EH (cell line): ENCODE measurements at regions not wholly inside any gene's neighbourhood (a gene's known extent, or its start where the extent isn't known, plus 50 kb on each side); places are given as distances from the start of the nearest gene placed in this dataset.
"Not testable (repeated sequence)": the region's sequence is repeated elsewhere in the genome, so short reads cannot be mapped to it uniquely, and the experiment has no call there.

Source experiments
- DNase-seq: peaks from one replicate; pipeline ENCODE4 v3.0.0-alpha.2; 2015; ENCODE audit warnings: low read depth

- DNase-seq, result no peak
Observed at GRCh38 chr4:173475751-173476150, 54.3 kb downstream of the HAND2 start.

- no peak for DNase-seq
Observed at GRCh38 chr4:173469622-173470021, 60.4 kb downstream of the HAND2 start.

- DNase-seq, result no peak
Observed at GRCh38 chr4:173468314-173468713, 61.7 kb downstream of the HAND2 start.

DNA sequence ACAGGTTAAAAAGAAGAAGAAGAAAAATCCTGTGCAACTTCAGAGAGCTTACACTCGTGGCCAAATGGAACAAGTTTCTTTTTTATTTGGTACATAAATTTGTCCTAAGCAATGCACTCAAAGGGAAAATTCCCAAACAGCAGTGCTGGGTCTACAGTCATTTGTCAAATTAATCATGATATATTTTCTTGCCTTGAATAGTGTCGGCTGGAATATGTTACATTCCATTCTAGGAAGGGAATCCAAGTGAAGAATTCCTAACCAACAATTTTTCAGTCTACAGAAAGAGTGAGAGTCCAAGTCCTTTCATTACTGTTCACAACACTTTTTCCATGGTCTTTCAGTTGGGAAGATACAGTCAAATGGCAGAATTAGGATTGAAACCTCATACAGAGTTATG lies 63.9 kb downstream of the HAND2 start:
- DNase-seq, result peak; percentile 12

- no peak for DNase-seq
Observed at GRCh38 chr4:173464481-173464880, 65.5 kb downstream of the HAND2 start.

DNA sequence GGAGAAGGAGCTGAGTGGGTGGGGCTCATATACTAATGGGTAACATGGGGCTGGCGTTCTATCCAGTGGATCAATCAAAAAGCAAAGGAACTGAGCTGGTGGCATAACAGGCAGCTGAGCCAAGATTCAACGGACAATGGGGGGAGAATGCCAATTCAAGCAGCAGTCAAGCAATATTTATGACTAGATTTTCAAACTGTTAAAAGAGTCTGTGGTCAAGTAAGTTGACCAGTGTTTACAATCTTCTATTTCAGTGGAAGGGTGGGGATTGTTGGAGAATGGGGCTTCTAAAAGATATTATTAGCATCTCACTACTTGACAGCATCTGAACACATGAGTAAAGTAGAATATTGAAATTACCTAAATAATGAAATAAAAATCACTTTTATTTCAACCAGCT lies 64.9 kb upstream of the SCRG1 start:
- DNase-seq, result no peak

- no peak for DNase-seq
Observed at GRCh38 chr4:173461170-173461569, 62.3 kb upstream of the SCRG1 start.

DNA sequence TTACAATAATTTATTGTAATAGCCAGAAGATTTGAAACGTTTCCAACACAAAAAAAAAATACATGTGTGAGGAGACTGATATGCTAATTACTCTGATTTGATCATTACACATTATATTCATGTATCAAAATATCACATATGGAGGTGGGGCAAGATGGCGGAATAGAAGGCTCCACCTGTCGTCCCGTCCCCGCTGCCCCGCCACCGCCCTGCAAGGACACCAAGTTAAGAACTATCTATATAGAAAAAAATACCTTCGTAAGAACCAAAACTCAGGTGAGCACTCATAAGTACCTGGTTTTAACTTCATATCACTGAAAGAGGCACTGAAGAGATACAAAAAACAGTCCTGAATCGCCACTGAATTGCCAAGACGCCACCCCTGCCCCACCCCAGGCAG lies 60.9 kb upstream of the SCRG1 start:
- DNase-seq, result no peak

GRCh38 chr4:173457893-173458292 lies 59.0 kb upstream of the SCRG1 start:
- DNase-seq, result no peak

DNA sequence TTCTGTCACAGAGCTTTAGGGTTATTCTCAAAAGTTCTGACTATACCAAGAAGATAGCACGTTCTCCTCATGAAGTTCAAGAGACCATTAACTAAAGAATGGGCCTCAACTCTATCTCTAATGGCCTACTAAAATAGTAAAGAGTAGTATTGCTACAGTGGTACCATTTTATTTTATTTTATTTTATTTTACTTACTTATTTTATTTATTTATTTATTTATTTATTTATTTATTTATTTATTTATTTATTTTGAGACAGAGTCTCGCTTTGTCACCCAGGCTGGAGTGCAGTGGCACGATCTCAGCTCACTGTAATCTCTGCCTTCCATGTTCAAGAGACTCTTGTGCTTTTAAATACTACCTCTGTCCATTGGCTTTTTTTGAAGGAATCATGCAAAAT lies 52.5 kb upstream of the SCRG1 start:
- DNase-seq, result not testable (repeated sequence)

DNA sequence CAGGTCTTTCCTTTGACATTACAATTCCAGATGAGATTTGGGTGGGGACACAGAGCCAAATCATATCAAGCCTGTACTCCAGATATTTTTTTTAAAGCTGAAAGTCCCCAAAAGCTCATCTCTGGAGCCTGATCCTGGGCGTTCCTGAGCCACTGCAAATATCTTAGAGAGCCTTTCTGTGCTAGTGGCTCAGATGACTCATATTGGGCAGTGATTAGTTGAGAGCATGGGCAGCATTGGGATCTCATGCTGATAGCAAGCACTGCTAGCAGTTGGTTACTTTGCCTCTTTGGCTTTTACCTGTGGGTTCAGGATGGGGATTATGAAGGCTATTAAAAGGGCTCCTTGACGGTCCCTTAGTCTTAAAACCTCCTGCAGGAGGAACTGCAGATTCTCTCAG lies 51.4 kb upstream of the SCRG1 start:
- peak; percentile 10 for DNase-seq

- no peak for DNase-seq
Observed at GRCh38 chr4:173449380-173449717, 50.4 kb upstream of the SCRG1 start.

GRCh38 chr4:173448608-173449379 lies 49.9 kb upstream of the SCRG1 start:
- DNase-seq, result peak; percentile 63
